DOHH2 (cell line): ENCODE measurements at regions not wholly inside any gene's neighbourhood (a gene's known extent, or its start where the extent isn't known, plus 50 kb on each side); places are given as distances from the start of the nearest gene placed in this dataset.

ENCODE experiments used
- CTCF ChIP-seq: fragments of 200-600 bp; sonication (generic); IDR thresholded peaks from one replicate; pipeline ENCODE4 v1.5.1; 2014; ENCODE audit warnings: antibody characterized with exemption, mild to moderate bottlenecking, low read depth, low read length; ENCODE audit not compliant: poor library complexity, severe bottlenecking
- EZH2phosphoT487 ChIP-seq: fragments of 200-600 bp; sonication (generic); IDR thresholded peaks from 2 replicates; pipeline ENCODE4 v1.6.1; 2017; ENCODE audit warnings: borderline replicate concordance, mild to moderate bottlenecking, antibody characterized with exemption, low read length, moderate library complexity, mixed read lengths

GRCh38 chr3:106759731-106760130 lies 617.5 kb upstream of the CCDC54 start:
- TF ChIP-seq CTCF (no peak), EZH2phosphoT487 (no peak)
